Sigmoid colon (tissue), 4 donors: ENCODE measurements at regions not wholly inside any gene's neighbourhood (a gene's known extent, or its start where the extent isn't known, plus 50 kb on each side); places are given as distances from the start of the nearest gene placed in this dataset.

Experiments used
- POLR2AphosphoS5 ChIP-seq, 4 donors: sonication (generic); formaldehyde crosslinking; IDR thresholded peaks; one replicate each; pipeline ENCODE4 v1.6.1; 2017; ENCODE audit warnings: antibody characterized with exemption in 4 of 4
- TF ChIP-seq, protein P1 (sequence below), 4 experiments: fragments of 450-650 bp in 3 of 4; fragments of 200-600 bp in 1 of 4; IDR thresholded peaks; one replicate each; pipeline ENCODE4 v1.5.1; 2016 to 2019; ENCODE audit warnings: antibody characterized with exemption in 4 of 4, mild to moderate bottlenecking in 3 of 4, moderate library complexity in 2 of 4

DNA sequence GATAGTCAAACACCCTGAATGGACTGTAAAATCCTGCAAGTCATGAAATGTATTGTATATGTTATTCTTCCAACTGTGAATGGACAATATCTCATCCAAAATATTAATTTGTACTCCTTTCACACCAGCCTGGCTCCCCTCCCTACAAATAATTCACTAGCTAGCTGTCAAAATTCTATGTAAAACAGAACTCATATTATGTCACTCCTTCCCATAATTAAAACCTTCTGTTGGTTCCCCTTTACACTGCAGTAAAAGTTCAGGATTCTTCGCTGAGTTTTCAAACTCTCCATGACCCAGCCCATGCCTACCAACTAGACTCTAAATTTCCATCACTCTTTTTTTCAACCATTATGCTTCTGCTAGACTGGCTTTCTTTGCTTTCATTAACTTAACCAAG is 857.1 kb downstream of the TAF11L14 start:
- TF ChIP-seq, protein P1, sequence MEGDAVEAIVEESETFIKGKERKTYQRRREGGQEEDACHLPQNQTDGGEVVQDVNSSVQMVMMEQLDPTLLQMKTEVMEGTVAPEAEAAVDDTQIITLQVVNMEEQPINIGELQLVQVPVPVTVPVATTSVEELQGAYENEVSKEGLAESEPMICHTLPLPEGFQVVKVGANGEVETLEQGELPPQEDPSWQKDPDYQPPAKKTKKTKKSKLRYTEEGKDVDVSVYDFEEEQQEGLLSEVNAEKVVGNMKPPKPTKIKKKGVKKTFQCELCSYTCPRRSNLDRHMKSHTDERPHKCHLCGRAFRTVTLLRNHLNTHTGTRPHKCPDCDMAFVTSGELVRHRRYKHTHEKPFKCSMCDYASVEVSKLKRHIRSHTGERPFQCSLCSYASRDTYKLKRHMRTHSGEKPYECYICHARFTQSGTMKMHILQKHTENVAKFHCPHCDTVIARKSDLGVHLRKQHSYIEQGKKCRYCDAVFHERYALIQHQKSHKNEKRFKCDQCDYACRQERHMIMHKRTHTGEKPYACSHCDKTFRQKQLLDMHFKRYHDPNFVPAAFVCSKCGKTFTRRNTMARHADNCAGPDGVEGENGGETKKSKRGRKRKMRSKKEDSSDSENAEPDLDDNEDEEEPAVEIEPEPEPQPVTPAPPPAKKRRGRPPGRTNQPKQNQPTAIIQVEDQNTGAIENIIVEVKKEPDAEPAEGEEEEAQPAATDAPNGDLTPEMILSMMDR (IDR thresholded peaks at IDR 0.05), result no peak
- no peak for TF ChIP-seq POLR2AphosphoS5 (IDR thresholded peaks at IDR 0.05)
